ENCODE measurements at regions not wholly inside any gene's neighbourhood (a gene's known extent, or its start where the extent isn't known, plus 50 kb on each side); places are given as distances from the start of the nearest gene placed in this dataset.

DNA sequence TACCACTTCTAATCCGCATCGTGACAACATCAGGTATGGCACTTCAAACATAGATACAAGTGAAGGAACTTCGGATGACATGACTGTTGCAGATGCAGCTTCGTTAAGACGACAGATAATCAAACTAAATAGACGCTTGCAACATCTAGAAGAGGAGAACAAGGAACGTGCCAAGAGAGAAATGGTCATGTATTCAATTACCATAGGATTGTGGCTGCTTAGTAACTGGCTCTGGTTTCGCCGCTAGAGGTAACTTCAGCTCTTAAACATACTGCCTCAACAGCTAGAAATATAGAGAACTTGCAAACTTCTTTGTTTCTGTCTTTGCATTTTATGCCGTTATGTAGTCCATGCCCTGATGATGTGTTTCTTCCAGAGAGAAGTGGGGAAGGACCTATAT is 530.8 kb upstream of the DIPK2B start:
- TF ChIP-seq POLR2A (IDR thresholded peaks at IDR 0.05; ENCODE audit: low read length) = no peak
- TF ChIP-seq, protein P1, sequence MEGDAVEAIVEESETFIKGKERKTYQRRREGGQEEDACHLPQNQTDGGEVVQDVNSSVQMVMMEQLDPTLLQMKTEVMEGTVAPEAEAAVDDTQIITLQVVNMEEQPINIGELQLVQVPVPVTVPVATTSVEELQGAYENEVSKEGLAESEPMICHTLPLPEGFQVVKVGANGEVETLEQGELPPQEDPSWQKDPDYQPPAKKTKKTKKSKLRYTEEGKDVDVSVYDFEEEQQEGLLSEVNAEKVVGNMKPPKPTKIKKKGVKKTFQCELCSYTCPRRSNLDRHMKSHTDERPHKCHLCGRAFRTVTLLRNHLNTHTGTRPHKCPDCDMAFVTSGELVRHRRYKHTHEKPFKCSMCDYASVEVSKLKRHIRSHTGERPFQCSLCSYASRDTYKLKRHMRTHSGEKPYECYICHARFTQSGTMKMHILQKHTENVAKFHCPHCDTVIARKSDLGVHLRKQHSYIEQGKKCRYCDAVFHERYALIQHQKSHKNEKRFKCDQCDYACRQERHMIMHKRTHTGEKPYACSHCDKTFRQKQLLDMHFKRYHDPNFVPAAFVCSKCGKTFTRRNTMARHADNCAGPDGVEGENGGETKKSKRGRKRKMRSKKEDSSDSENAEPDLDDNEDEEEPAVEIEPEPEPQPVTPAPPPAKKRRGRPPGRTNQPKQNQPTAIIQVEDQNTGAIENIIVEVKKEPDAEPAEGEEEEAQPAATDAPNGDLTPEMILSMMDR (IDR thresholded peaks at IDR 0.05) = no peak
